HEK293T (cell line): ENCODE measurements at regions not wholly inside any gene's neighbourhood (a gene's known extent, or its start where the extent isn't known, plus 50 kb on each side); places are given as distances from the start of the nearest gene placed in this dataset.

Experiments
- BHLHE40 ChIP-seq: fragments of 450-650 bp; IDR thresholded peaks from 2 replicates; pipeline ENCODE4 v1.6.1; 2016; ENCODE audit warnings: mild to moderate bottlenecking, moderate library complexity, borderline replicate concordance
- ELF4 ChIP-seq: fragments of 450-650 bp; IDR thresholded peaks from 2 replicates; pipeline ENCODE4 v1.6.1; 2017; ENCODE audit warnings: antibody characterized with exemption
- FOXK2 ChIP-seq: fragments of 450-650 bp; IDR thresholded peaks from 2 replicates; pipeline ENCODE4 v1.6.1; 2016; ENCODE audit warnings: mild to moderate bottlenecking
- FOXM1 ChIP-seq: fragments of 450-650 bp; IDR thresholded peaks from 2 replicates; pipeline ENCODE4 v1.6.1; 2017; ENCODE audit warnings: mild to moderate bottlenecking, borderline replicate concordance
- HDGF ChIP-seq: fragments of 450-650 bp; IDR thresholded peaks from 2 replicates; pipeline ENCODE4 v1.6.1; 2017; ENCODE audit warnings: antibody characterized with exemption, borderline replicate concordance
- PKNOX1 ChIP-seq: fragments of 450-650 bp; IDR thresholded peaks from 2 replicates; pipeline ENCODE4 v1.6.1; 2016
- SP1 ChIP-seq: fragments of 450-650 bp; IDR thresholded peaks from 2 replicates; pipeline ENCODE4 v1.6.1; 2017

GRCh38 chr12:34300376-34301250 is 278.3 kb downstream of the ALG10 start:
- TF ChIP-seq BHLHE40: no peak
- TF ChIP-seq FOXM1: no peak
- TF ChIP-seq PKNOX1: no peak
- TF ChIP-seq SP1: no peak
- no peak for TF ChIP-seq ELF4
- TF ChIP-seq FOXK2: no peak
- no peak for TF ChIP-seq HDGF
